Kidney glomerular epithelial cell (primary cell): ENCODE measurements at regions not wholly inside any gene's neighbourhood (a gene's known extent, or its start where the extent isn't known, plus 50 kb on each side); places are given as distances from the start of the nearest gene placed in this dataset.

Source experiments
- DNase-seq: peaks from one replicate; lab custom pipeline; 2025; lab: John Stamatoyannopoulos, UW

GRCh38 chr13:37929308-37929707 is 59.7 kb upstream of the TRPC4 start:
- no peak for DNase-seq

GRCh38 chr13:37927561-37927960 is 58.0 kb upstream of the TRPC4 start:
- DNase-seq: no peak

- DNase-seq: no peak
Observed at GRCh38 chr13:37925878-37926473, 56.4 kb upstream of the TRPC4 start.

GRCh38 chr13:37923236-37923635 is 53.7 kb upstream of the TRPC4 start:
- DNase-seq: no peak

- no peak for DNase-seq
Observed at GRCh38 chr13:37919329-37919880, 49.8 kb upstream of the TRPC4 start.
